ENCODE measurements at regions not wholly inside any gene's neighbourhood (a gene's known extent, or its start where the extent isn't known, plus 50 kb on each side); places are given as distances from the start of the nearest gene placed in this dataset.

- H3K27me3 ChIP-seq (ENCODE audit: control insufficient read depth, insufficient read depth, low read length), result no peaks in the 10 kb centered on the region
- H3K36me3 ChIP-seq (ENCODE audit: control insufficient read depth, low read depth, low read length), result no peaks in the 10 kb centered on the region
- no peak overlapping the region for H3K4me3 ChIP-seq (ENCODE audit: low read length)
- H3K27ac ChIP-seq (ENCODE audit: low read length), result no peak overlapping the region
- H3K9ac ChIP-seq (ENCODE audit: low read length), result no peak overlapping the region
- H3K9me3 ChIP-seq (ENCODE audit: control insufficient read depth, low read depth, low read length), result no peaks in the 10 kb centered on the region
- no peaks in the 10 kb centered on the region for H3K4me1 ChIP-seq (ENCODE audit: control insufficient read depth, low read depth, low read length)
Observed at GRCh38 chrX:115494161-115494560, 66.8 kb upstream of the PLS3 start.

GRCh38 chrX:115499112-115499805, 61.7 kb upstream of the PLS3 start:
- Histone ChIP-seq H3K27me3 (ENCODE audit: control insufficient read depth, insufficient read depth, low read length) (no peaks in the 10 kb centered on the region), H3K9ac (ENCODE audit: low read length) (no peak overlapping the region), H3K4me3 (ENCODE audit: low read length) (no peak overlapping the region), H3K4me1 (ENCODE audit: control insufficient read depth, low read depth, low read length) (no peaks in the 10 kb centered on the region), H3K9me3 (ENCODE audit: control insufficient read depth, low read depth, low read length) (no peaks in the 10 kb centered on the region), H3K27ac (ENCODE audit: low read length) (no peak overlapping the region), H3K36me3 (ENCODE audit: control insufficient read depth, low read depth, low read length) (no peaks in the 10 kb centered on the region)

- Histone ChIP-seq H3K36me3 (ENCODE audit: control insufficient read depth, low read depth, low read length) (no peaks in the 10 kb centered on the region), H3K9ac (ENCODE audit: low read length) (no peak overlapping the region), H3K4me1 (ENCODE audit: control insufficient read depth, low read depth, low read length) (peaks cover 9% of the 10 kb centered on the region), H3K27me3 (ENCODE audit: control insufficient read depth, insufficient read depth, low read length) (no peaks in the 10 kb centered on the region), H3K4me3 (ENCODE audit: low read length) (no peak overlapping the region), H3K27ac (ENCODE audit: low read length) (no peak overlapping the region), H3K9me3 (ENCODE audit: control insufficient read depth, low read depth, low read length) (no peaks in the 10 kb centered on the region)
Observed at GRCh38 chrX:115503099-115503498, 57.9 kb upstream of the PLS3 start.

- Histone ChIP-seq H3K4me1 (ENCODE audit: control insufficient read depth, low read depth, low read length) (peaks cover 12% of the 10 kb centered on the region), H3K36me3 (ENCODE audit: control insufficient read depth, low read depth, low read length) (no peaks in the 10 kb centered on the region), H3K9ac (ENCODE audit: low read length) (no peak overlapping the region), H3K4me3 (ENCODE audit: low read length) (no peak overlapping the region), H3K27me3 (ENCODE audit: control insufficient read depth, insufficient read depth, low read length) (no peaks in the 10 kb centered on the region), H3K9me3 (ENCODE audit: control insufficient read depth, low read depth, low read length) (no peaks in the 10 kb centered on the region), H3K27ac (ENCODE audit: low read length) (no peak overlapping the region)
Observed at GRCh38 chrX:115504167-115504566, 56.8 kb upstream of the PLS3 start.

All from iPS-18a (cell line).